HG03469 (cell line): ENCODE measurements at regions not wholly inside any gene's neighbourhood (a gene's known extent, or its start where the extent isn't known, plus 50 kb on each side); places are given as distances from the start of the nearest gene placed in this dataset.

Experiments used
- ATAC-seq: cut with Tn5 transposase; IDR thresholded peaks from one replicate; pipeline ENCODE4 v1.9.1; 2021; ENCODE audit warnings: mild to moderate bottlenecking, moderate library complexity, moderate number of reproducible peaks; ENCODE audit not compliant: unreplicated experiment

GRCh38 chr13:22112956-22113745 lies 442.3 kb downstream of the FGF9 start:
- no peak for ATAC-seq

GRCh38 chr13:22114630-22115311 lies 443.9 kb downstream of the FGF9 start:
- ATAC-seq, result peak; percentile 84

GRCh38 chr13:22118158-22118557 lies 447.3 kb downstream of the FGF9 start:
- no peak for ATAC-seq

GRCh38 chr13:22120646-22121045 lies 449.8 kb downstream of the FGF9 start:
- no peak for ATAC-seq

DNA sequence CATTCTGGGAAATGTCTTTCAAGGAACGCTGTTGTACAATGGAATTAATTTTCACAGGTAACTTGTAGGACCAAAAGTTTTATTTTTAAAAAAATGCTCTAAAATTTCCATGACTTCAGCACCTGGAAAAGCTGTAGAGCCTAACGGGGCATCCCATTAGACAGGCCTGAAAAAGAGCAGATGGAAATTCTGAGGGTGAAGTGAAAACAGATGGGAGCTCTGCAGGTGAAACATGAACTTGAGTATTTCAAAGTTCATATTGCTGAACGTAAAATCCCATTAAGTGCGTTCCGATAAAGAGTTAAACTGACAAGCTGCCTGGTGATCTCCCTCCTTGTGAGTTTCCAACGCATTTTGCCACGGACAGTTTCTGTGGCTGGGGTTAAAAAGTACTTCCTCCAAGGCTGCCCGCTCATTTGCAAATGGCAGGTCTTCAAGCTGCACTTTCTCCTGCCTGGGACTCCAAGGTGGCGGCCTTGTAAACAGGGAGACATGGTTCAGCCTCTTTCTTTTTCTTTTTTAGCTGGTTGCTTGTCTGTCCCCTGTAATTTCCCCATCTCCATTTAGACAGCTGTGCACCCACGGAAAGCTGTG lies 450.4 kb downstream of the FGF9 start:
- no peak for ATAC-seq

DNA sequence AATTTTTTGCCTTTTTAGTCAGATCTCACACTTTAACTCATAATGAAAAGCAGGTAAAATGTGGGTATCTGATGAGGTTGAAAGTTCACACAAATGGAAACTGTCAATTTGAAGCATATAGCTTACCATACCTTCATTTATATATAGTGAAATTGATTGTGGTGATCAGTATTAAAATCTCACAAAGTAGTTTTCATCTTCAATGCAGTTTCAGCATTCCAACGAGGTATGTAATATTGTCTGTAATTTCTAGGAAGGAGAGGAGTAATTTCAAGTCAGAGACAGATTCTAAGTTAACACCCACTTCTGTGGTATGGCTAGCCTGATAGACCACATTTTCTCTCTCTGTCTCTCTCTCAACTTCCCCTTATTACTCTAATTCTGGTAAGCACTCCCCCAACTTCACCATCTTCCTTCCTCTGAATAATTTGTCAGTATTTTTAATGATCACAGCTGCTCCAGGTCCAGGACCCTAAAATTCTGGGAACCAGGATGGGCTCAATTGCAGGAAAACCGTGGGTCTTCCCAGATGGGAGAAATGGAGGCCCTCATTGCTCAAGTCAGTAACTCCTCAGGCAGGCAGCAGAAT lies 455.7 kb downstream of the FGF9 start:
- ATAC-seq, result peak; percentile 97

GRCh38 chr13:22127277-22128164 lies 456.6 kb downstream of the FGF9 start:
- no peak for ATAC-seq

- no peak for ATAC-seq
These were observed 457.9 kb downstream of the FGF9 start for GRCh38 chr13:22128441-22129408.

DNA sequence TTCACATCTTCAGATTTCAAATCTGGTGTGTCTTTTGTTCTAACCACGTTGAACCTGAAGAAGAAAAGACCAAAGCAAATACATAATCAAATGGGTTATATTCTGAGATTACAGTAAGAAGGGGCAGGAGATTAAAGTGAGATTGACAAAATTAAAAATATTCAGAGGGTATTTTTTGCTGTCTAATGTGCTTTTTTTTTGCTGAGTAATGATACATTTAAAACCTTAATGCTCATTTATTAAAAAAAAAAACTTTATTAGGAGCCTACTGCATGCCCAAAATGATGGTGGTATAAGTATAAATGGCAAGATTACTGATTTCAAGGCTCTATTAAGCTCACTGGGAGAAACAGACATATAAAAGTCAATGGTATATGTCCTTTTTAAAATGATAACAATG lies 459.4 kb downstream of the FGF9 start:
- no peak for ATAC-seq

DNA sequence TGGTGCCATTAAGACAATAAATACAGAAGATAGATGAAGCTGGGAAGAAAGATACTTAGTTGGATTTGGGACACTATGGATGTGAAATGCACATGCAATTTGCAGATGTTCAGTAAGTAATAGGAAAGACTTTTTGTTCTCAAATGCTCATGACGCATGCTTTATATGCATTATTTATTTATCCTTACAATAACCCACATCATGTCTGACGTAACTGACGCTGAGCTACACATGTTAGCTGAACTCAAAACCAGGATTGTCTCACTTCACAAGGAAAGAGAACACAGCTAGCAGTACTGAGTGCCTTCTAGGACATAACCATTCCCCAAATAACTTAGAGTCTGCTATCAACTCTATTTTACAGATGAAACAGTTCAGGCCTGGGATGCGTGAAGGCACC lies 463.4 kb downstream of the FGF9 start:
- no peak for ATAC-seq

GRCh38 chr13:22135446-22135845 lies 464.6 kb downstream of the FGF9 start:
- no peak for ATAC-seq

DNA sequence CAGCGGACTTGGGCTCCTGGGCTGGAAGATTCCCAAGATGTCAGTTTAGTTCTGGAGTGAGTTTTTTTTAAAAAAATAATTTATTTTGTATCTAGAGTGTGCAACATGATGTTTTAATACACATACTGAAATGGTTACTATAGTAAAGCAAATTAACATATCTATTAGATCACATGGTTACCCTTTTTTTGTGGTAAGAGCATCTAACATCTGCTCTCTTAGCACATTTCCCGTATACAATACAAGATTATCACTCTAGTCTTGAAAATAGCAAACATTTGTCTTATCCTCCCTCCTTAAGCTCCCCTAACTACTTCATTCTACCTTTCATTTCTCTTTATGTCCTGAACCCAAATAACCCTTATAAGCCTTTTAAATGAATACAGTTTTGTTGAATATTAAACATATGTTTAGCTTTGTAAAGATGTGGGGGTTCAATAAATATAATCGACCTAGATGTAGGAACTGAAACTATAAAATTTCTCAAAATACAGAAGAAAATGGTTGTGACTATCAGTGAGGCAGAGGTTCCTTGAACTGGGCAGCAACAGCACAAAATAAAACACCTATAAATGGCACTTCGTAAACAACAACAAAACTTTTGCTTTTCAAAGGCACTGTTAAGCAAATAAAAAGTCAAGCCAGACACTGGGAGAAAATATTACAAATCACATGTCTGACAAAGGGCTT lies 466.6 kb downstream of the FGF9 start:
- no peak for ATAC-seq

DNA sequence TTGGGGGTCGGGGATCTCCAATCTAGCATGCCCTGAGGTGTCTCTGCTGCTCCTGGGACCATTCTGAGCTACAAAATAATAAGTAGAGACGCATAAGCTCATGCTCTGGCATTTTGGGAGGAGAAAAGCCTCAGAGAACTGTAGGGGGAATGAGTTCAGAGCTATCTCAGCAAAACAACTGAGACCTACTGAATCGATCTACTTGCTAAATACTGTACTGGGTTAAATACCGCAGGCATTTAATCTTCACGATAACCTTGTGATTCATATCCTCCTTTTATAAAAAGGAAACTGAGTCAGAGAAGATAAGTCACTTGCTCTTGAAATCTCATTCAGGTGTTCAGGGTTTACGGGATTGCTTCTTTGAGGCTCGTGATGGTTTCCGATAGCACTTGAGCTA lies 468.1 kb downstream of the FGF9 start:
- no peak for ATAC-seq

GRCh38 chr13:22141716-22142115 lies 470.8 kb downstream of the FGF9 start:
- ATAC-seq, result no peak

- ATAC-seq, result no peak
These were observed 472.8 kb downstream of the FGF9 start for GRCh38 chr13:22143671-22144070.

GRCh38 chr13:22144806-22145205 lies 473.9 kb downstream of the FGF9 start:
- no peak for ATAC-seq

DNA sequence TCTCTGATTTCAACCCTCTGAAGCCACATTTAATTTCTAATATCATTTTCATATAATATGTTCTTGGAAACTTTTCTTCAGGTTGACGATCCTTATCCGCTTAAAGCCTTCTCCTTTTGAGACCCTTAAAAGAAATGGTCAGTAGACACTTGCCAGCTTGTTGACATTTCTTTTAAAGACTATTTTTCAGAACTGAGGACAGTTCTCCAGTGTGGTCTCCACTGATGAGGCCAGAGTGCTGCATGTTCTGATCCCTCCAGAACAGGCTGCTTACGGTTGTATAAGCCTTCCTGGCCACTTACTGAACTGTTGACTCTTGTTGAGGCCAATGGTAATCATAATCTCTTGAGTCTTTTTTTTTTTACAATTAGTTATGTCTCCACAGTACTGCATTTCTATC lies 477.3 kb downstream of the FGF9 start:
- ATAC-seq, result no peak

GRCh38 chr13:22152751-22153150 lies 481.9 kb downstream of the FGF9 start:
- ATAC-seq, result no peak

DNA sequence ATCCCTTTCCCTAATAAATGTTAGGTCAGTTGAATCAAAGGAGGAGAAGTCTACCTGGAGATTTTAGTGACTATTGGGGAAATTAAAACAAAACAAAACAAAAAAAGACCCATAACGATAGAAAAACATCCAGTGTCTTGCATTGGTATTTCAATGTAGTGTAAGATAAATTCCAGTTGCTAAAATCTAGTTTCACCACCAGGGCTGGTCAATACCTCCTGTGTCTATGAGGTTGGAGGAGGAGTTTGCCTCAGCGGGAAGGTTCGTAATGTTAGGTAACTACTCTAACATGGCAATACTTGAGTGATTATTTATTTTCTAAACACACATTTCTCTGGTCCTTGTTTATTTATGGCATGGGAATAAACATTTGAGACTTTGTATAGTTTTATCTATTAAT lies 483.2 kb downstream of the FGF9 start:
- no peak for ATAC-seq
